ENCODE measurements at regions not wholly inside any gene's neighbourhood (a gene's known extent, or its start where the extent isn't known, plus 50 kb on each side); places are given as distances from the start of the nearest gene placed in this dataset.
A peak's percentile ranks its signal among the peaks of the same experiment; 100 is the strongest.

DNA sequence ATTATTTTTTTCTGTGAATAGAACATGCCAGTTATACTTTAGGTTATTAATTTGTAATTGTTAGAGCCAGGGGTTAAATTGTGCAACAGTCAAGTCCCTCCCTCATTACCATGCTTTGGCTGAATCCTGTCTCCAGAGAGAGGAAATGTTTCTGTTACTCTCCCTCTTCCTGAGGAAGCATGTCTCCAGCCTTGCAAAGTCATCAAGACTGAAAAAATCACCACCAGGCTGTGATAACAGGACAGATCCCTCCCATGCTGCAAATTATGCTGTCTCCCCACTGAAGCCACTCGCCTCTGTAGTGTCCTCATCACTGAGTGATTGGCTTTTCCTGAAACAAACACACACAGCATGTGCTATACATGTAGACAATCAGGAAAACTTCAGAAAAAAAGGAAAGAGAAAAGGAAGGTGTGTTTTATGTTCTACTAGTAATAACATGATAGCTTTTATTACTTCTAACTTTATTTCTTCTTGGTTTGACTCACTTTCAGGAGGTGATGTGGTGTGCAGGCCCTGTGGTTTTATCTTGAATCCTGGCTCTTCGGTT, 290.0 kb upstream of the JAG1 start:
- intact Hi-C loops (cut with DNase I), result no loop called here
- peak; percentile 61 to 62 for ATAC-seq
- DNase-seq, result no peak

DNA sequence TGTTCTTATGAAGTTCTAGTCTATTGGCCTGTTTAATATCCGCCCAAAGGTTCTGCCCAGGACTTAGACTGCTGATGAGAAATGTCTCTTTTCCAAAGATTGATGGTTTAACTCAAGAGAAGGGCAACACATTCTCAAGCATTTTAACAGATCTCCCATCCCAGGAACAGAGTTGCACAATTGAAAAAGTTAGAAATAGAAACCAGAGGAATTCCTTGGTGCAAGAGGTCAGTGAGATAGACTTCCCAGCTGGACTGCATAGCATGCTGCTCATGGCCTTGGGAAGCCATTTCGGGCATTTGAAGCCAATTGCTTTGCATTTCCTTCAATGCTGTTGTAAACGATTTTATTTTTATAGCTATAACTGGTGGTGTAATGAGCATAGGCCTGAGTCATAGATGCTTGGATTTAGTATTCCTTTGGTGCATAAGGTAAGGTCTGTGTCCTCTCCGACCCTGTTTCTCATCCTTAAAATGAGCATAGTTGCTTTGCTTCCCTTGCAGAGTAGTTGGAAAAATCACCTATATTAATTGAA, 292.2 kb upstream of the JAG1 start:
- intact Hi-C loops (cut with DNase I), result no loop called here
- no peak for DNase-seq
- peak; percentile 31 to 38 for ATAC-seq

DNA sequence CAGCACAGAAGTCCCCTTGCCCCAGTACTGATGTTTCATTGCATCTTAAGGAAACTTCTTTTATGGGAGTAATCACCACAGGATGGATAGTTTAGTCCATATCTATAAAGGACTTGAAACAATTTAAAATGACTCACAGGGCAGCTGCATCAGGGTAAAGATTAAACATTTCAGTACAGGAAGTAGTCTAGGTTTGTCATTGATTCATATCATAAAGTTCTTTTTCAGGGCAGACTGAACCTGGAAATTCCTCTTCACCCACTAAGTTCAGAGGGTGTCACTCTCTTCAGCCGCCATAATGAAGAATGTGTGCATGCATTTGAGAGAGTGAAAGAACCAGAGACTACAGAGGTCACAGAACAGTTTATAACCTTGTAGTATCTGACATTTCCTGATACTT, 296.3 kb upstream of the JAG1 start:
- intact Hi-C loops (cut with DNase I), result no loop called here
- ATAC-seq, result no peak
- no peak for DNase-seq

DNA sequence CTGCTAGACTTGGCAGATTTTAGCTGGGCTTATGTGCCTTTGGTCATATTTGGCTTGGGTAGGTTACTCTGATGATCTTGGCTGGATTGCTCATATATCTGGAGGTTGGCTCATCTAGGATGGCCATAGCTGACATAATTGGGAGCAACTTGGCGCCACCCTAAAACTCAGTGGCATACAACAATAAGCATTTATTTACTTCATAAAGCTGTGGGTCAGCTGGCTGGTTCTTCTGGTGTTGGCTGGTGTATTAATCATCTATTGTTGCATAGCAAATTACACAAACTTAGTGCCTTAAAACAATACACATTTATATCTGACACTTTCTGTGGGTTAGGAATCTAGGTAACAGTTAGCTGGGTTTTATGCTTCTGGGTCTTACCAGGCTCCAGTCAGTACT, 297.3 kb upstream of the JAG1 start:
- intact Hi-C loops (cut with DNase I), result no loop called here
- ATAC-seq, result no peak
- no peak for DNase-seq

DNA sequence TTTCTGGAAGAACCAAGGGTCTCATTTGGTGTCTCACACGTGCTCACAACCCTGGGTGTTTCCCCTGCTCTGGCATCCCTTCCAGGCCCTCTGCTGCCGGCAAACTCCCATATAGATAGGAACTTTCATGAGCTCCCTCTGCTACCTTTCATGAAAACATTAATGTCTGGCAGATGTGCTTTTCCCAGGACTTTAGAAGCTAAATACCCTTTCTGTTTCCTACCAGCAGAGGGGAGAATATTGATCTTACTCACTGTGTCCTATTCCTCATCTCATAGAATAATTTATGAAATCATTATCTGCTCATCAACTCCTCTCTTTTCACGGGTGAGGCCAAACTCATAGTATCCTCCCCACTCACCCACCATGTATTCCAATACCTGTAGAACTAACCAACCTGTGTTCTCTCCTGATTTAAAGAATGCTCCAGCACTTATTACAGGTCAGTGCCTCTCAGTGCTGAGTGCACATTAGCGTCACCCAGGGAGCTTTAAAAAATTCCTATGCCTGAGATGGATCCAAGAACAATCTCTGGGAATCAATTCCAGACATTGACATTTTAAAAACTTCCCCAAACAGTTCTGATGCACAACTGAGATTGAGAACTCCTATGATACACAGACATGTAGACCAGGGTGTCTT, 298.5 kb upstream of the JAG1 start:
- intact Hi-C loops (cut with DNase I), result no loop called here

DNA sequence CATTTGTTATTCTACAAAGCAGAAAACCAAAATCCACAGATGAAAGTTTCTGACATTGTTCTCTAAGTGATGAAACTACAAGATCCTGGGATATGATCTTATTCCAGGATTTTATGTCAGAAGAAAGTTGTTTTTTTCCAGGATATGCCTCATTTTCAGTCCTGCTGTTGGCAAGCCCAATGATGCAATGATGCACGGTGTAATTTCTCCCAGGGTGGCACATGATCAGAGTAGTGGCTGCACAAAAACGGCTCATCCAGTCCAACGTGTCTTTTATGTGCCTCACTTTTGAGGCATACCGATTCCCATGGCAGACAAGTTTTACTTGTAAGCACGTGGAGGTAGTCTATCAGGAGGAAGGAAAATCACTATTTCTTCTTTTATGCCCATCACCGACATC, 302.3 kb upstream of the JAG1 start:
- ATAC-seq, result no peak
- no peak for DNase-seq
- intact Hi-C loops (cut with DNase I), result no loop called here

More for the DNA sequence above, 298.5 kb upstream of the JAG1 start:
- DNase-seq (no peak), ATAC-seq (no peak)

DNA sequence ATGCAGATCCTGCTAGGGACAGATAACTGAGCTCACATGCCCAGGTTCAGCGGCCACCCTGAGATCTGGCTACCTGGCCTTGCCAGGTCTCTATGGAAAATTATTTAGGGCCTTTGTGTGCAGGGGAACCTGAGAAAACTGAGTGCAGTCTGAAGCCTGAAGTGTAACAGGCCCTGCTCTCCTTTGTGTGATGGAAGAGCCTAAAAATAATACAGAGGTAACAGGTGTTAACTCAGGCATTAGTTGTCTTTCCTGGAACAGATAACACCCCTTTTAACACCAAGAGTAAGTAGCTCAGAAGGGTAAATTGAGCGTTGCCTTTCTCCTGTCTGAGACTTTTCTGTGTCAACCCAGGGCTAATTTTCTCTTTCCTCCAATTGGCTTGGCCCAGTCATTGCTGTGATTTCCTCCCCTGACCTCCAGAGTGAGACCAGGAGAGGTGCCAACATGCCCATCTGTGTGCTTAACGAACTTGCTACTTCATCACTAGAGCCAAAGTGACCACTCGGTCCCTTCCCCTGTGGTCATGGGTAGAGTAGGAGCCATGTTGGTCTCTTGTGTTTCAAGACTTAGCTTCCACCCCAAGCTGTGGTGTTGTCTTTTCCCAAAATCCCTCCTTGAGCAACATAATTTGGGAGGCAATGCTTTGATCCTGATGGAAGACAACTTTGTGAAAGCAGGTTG, 304.4 kb upstream of the JAG1 start:
- DNase-seq (no peak), ATAC-seq (no peak)
- intact Hi-C loops (cut with DNase I), result no loop called here

DNA sequence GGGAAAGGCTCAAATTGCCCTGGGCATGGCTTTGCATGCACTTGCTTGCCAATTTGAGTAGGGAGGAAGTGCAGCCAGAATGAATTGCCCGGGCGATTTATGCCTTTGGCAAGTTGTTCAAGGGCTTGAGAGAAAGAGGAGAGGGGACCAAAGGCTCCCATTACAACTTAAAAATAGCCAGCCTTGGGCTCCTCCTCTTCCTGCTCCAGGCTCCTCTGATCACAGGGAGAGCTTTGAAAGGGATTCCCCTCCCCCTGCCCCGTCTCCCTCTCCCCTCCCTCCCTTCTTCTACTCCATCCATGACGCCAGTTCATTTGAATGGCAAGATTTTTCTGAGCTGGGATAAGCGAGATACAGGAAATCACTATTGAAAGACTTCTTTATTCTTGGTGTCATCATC, 304.9 kb upstream of the JAG1 start:
- no peak for DNase-seq
- ATAC-seq, result no peak
- intact Hi-C loops (cut with DNase I), result no loop called here

DNA sequence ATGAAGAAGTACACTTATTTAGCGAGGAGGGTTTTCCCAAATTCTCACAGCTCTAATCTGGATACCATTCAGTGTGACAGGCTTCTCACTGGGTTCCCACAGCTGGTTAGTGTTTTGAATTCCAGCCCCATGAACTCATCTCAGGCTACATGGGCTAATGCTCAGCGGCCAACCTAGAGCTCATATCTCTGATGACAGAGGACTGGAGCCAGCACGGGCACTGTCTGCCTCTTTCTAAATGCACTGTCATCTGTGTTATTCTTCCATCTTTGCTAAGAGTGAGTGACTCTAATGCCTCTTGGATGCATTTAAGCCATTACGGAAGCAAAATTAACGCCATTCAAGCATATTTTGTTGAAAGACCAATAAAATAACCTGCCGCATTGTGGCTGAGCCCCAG, 308.9 kb upstream of the JAG1 start:
- intact Hi-C loops (cut with DNase I), result no loop called here
- ATAC-seq (peak; percentile 97 to 98), DNase-seq (peak; percentile 66)

DNA sequence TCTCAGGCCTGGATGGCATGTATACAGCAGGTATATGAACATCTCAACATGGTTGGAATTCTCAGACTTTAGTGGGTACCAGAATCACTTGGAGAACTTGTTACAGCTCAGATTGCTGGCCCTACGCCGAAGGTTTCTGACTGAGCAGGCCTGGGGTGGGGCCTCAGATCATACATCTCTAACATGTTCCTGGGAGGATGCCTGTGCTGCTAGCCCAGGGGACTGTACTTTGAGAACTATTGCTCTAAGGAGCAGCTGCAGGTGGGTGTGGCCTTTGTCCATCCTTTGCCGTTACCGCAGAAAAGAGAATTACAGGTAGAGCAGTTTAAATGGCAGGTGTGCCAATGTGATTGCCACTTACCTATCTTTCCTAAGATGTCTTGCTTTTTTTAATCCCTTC, 310.5 kb upstream of the JAG1 start:
- no peak for ATAC-seq
- intact Hi-C loops (cut with DNase I), result no loop called here
- DNase-seq, result no peak

DNA sequence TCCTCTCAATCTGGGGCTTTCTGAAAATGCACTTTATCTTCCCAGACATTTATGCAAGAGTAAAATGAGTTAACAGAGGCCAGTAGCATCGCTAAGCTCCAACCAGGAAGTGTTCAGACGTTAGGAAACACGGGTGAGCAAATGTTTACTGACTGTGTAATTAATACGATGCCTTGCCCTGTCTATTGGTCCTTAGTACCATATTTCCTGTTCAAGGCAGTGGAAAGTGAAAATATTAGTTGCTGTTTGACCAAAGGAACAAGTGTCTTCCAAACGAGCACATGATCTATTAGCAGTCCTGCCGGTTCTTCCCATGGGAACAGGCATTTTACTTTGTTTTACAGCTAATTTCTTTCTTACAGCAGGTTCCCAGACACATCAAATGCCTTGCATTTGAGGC, 311.1 kb upstream of the JAG1 start:
- no peak for ATAC-seq
- intact Hi-C loops (cut with DNase I), result no loop called here
- DNase-seq, result no peak

DNA sequence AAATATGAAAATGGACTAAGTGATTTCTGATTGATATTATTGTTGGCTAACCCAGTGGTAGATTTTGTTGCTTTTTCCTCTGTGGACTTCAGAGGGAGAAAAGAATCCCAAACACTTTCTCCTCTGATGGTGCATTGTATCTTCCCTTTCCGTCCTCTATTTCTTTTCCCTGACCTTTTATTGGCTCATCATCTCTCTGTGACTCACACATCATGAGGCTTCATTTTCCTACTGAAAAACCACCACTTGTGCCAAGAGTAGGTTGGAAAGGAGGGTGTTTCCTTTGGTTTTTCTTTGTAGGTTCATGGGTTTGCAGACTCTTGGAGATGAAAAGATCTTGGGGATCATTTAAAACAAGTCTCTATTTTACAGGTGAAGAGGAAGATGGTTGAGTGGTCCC, 311.7 kb upstream of the JAG1 start:
- ATAC-seq (peak in 1 of 2 donors; percentile 58), DNase-seq (no peak)
- intact Hi-C loops (cut with DNase I), result no loop called here

DNA sequence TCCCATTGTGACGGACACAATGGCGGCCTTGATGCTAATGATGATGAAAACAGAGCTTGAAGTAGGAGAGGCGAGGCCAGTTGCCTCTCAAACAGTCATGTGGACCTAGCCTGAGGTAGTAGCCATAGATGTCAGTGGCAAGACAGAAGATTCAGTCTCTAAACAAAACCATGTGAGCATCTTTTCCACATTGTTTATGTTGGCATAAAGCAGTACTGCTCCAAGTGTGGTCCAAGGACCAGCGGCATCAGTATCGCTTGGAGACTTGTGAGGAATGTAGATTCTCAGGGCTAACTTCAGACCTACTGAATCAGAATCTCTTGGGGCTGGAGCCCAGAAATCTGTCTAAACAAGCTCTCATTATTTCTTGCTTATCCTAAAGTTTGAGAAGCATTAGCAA, 312.8 kb upstream of the JAG1 start:
- intact Hi-C loops (cut with DNase I), result no loop called here
- DNase-seq, result no peak
- ATAC-seq, result no peak

DNA sequence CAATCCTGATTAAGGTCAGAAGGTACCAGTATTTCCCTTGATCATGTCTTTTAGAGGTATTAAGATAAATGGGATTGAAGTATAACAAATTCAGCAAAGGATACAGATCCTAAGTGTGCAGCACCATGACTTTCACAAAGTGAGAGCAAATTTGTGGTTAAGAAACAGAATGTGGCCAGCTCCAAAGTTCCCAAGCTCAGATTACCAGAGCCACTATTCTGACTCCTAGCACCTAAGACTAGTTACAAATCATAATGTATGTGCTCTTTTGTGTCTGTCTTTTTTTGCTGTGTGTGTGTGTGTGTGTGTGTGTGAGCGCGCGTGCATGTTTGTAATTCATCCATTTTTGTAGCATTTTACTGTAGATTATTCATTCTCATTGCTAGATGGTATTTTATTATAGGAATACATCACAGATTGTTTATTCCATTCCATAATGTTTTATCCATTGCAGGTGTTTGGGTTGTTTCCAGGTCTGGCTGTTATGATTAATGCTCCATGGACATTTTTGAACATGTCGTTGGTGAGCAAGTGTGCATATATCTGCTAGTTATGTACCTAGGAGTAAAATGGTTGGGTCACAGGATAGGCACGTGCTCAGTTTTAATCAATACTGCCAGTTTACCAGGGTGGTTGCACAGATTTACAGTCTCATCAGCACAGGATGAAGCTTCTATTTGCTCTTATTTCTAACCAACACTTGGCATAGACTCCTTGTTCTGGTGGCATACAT, 314.0 kb upstream of the JAG1 start:
- ATAC-seq (no peak), DNase-seq (no peak)
- intact Hi-C loops (cut with DNase I), result no loop called here

DNA sequence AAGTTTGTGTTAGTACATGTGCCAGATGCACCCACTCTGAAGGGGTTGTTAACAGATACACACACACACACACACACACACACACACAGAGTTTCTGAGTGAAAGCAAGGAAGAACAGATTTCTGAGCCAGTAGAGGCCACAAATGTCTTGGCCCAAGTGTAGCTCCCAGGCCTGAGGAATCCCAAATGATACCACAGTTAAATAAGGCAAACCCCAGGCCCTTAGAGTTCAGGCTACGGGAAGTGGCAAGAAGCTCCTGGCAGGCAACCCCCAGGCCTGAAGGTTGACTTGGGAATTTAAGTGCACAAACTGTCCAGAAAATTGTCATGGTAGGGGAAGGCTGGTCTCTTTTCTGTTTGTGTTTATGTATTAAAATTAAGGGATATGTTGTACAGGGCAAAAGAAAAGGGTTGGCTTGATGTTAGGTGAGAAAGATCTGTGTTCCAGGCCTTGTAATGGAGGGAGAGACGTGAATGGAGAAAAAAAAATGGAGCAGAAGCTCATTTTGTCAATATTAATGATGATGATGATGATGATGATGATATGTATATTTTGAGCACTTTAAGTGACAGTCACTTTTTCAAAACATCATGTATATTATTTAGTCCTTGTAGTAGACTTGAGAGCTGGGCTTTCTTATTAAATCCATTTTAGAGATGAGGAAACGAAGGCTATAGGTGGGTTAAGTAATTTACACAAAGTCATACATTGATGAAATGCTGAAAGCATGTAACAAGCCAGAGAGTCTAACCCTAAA, 317.0 kb upstream of the JAG1 start:
- ATAC-seq, result no peak
- no peak for DNase-seq
- intact Hi-C loops (cut with DNase I), result no loop called here

DNA sequence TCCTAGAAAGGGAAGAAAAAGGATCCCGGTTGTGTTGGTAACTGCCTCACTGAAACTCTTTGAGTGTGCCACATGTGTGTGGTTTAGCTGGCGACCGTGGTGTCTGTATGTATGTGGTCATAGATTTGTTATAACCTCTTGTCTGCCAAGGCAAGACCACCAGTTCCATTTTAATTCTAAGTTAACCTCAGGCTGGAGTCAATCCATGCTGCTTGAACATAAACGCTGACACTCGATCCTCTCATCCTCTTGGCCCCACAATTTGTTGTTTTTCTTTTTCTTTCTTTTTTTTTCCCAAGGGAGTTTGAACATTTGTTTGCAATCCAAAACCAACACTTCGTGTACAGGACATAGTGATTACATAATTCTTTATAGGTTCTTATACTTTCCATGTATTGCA, 318.9 kb upstream of the JAG1 start:
- intact Hi-C loops (cut with DNase I), result no loop called here
- ATAC-seq, result no peak
- no peak for DNase-seq

DNA sequence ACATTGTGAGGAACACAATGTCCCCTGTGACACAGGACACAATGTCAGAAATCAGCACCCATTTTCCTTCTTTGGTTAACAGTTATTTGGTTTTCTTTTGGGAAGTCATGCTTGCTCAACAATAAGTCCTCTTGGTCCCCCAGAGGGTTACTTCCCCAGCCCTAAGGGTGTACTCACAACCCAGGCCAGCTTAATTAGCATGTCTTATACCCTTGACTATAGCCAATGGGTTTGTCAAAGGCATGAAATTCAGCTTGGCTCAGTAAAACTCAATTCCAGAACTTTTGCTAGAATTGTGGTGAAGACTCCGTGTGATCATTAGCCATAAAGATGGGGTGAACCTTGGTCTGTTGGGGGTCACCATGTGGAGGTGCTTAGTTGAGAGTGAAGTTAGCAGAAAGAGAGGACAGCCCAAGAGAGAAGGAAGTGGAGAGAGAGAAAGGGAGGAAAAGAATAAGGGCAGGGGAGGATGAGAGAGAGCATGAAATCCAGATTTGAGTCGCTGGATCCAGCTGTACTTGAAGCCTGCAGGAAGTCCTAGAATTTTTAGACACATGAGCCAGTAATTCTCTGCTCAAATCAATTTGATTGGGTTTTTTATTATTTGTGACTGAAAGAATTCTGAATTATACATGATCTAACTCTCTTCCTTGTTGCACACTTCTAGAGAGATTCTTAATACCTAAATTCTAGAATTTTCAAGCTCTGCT, 321.3 kb upstream of the JAG1 start:
- DNase-seq, result no peak
- intact Hi-C loops (cut with DNase I), result no loop called here
- no peak for ATAC-seq

DNA sequence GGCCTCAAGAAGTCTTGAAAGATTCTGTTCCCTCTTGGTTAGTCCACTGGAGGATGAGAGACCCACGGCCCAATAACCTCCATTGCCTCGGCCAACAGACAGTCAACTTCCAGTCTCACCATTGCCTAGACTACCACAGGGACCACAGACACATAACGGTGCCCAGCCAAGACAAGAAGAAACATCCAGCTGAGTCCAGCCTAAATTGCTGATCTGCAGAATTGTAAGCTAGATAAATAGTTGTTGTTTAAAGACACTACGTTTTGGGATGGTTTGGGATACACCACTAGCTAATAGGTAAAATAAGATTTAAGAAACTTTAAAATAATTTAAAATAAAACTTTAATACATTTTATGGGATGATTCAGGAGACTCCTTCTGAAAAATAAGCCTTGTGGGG, 324.7 kb upstream of the JAG1 start:
- DNase-seq (no peak), ATAC-seq (no peak)
- intact Hi-C loops (cut with DNase I), result no loop called here

DNA sequence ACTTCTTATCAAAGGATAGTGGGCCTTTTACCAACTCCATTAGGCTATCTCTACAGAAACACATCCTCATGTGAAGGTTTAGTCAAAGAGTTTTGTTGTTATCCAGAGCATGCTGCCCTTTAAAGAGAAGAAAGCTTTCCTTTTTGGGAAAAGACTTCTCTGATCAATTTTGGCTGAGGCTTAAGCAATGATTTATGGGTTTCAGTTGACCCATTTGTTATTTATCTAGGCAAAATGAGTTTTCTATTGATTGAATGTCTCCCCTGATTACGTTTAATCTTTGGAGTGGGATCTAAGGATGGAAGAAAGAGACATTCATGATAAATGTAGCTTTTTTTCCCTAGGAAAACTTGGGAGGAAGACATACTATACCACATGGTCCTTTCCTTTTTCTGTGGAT, 326.6 kb upstream of the JAG1 start:
- DNase-seq (no peak), ATAC-seq (no peak)
- intact Hi-C loops (cut with DNase I), result no loop called here

Measured in left cardiac atrium (tissue), 4 donors.